GM21367 (cell line): ENCODE measurements at regions not wholly inside any gene's neighbourhood (a gene's known extent, or its start where the extent isn't known, plus 50 kb on each side); places are given as distances from the start of the nearest gene placed in this dataset.

Experiments
- ATAC-seq: cut with Tn5 transposase; IDR thresholded peaks from one replicate; pipeline ENCODE4 v1.9.1; 2021; ENCODE audit not compliant: unreplicated experiment

DNA sequence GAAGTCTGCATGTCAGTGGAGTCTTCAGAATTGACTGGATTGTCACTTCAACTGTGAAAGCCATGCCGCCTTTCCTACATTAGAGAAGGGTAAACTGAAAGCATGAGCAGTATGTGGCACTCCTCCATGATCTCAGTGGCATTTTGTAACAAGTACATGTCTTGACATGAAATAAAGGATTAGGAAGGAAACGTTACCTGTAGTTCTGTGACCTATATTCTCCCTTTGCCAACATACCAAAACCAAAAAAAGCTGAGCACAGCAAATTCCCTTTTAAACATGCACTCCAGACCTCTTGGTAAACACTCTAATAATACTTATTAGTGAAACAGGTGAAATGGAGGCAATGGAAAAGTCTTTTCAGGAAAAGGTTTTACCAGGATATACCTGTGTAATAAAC lies 344.2 kb downstream of the GRIA2 start:
- no peak for ATAC-seq

DNA sequence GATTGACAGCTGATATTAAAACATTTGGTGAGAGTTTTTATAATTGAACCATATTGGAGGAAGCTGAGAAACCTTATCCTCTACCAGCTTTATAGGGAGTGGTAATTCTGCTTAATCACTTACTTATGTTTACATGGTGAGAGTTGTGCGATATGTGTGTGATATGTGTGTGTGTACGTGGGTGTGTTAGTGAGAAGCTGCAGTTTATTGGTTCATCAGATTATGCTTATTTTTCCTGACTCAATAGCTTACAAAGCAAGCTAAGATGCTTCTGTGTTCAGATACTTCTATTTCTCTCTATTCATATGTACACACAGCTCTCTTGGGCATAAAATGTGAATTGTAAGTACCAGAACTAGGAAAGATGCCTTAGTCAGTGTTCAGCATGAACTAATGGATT lies 343.7 kb downstream of the GRIA2 start:
- ATAC-seq, result no peak

GRCh38 chr4:157558016-157558415 lies 337.5 kb downstream of the GRIA2 start:
- no peak for ATAC-seq

DNA sequence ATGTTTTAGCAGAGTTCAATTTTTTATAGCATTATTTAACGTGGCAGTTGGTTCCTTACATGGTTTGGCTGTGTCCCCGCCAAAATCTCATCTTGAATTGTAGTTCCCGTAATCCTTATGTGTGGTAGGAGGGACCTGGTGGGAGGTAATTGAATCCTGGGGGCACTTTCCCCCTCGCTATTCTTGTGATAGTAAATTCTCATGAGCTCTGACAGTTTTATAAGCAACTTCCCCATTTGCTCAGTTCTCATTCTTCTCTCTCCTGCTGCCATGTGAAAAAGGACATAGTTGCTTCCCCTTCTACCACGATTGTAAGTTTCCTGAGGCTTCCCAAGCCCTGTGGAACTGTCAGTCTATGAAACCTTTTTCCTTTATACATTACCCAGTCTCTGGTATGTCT lies 329.5 kb downstream of the GRIA2 start:
- ATAC-seq, result no peak

DNA sequence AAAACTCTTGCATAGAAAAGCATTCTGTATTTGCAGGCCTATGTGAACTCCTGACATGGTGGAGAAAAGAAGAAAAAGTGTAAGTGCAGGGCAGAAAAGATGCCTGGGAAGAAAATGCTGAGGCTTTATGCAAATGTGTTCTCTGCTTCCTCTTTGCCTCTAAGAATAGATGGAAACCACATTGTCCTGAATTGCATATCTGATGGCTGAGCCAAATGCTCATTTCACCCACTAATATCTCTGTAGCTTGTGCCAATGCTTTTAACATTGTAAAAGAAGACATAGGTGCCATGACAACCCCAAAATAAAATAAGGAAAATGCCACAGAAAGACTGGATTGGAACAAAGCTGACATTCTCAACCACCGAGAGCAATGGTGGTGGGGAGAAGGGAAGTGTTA lies 307.4 kb downstream of the GRIA2 start:
- no peak for ATAC-seq

DNA sequence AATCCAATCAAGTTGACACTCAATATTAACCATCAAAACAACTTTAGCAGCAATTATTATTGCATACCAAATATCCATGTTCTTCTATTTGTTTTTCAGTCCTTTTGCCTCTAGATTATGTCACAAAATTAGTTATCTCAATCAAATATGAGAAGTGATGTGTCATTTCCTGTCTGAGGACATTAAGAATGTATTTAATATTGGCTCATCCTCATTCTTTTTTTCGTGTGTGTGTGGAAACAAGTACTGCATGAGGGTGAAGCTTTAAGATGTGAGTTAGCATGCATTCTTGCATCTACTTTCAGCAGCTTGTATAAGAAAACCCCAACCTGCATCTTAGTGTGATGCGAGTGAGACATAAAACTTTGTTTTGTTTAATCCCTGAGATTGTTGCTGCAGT lies 301.4 kb downstream of the GRIA2 start:
- ATAC-seq, result no peak

GRCh38 chr4:157514711-157515110 lies 294.2 kb downstream of the GRIA2 start:
- ATAC-seq, result no peak

DNA sequence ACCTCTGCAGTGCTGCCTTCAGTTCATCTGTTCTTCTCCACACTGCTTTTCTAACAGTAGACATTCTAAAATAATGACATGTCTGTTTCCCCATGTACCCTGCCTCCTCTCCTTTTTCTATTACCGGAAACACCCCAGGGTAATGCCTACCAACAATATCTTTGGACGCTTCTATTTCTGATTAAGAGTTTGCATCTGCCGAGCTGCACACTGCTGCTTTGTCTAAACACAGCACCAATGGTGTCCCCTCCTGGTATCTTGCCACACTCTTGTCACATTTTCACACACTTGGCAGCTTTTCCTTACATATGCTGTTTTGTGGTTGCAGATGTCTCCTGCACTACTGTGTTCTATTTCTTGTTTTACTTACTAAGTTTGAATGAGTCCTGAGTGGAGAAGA lies 288.8 kb downstream of the GRIA2 start:
- ATAC-seq, result no peak

GRCh38 chr4:157502656-157503055 lies 282.1 kb downstream of the GRIA2 start:
- ATAC-seq, result no peak

GRCh38 chr4:157459785-157460184 lies 239.3 kb downstream of the GRIA2 start:
- ATAC-seq, result no peak

- no peak for ATAC-seq
Observed at GRCh38 chr4:157447195-157447594, 226.7 kb downstream of the GRIA2 start.

DNA sequence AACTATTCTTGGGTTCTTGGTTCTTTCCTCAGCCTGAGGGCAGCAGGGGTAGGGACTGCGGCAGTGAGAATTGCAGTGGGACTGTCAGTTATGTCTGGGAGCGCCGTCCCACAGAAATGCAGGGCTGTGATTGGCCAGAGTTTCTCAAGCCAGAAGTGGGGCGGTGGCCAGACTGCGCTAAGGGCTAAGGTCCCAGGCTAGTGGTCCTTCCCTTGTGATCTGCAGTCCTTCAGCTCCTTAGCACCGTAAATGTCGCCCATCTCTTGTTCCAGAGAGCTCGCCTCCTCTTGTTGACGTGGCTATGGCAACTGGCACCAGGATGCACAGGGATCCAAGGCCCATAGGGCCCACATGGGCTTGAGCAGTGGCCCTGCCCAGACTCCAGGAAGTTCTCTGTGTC lies 223.5 kb downstream of the GRIA2 start:
- ATAC-seq, result no peak

DNA sequence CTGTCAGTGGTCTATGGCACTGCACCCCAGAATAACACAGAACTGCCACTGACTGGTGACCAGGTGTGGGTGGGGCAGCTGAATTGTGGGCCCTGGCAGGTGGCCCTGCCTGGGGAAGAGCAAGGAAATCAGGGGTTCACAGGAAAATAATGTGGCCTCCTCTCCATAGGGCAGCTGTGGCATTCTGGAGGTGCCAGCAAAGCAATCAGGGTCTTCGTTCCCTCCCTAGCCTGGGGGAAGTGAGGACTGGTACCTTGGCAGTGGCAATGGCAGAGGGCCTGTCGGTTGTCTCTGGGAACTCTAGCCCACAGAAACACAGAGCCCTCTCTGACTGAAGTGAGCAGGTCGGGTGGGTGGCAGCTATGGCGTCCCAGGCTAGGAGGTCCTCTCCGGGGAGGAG lies 223.0 kb downstream of the GRIA2 start:
- no peak for ATAC-seq

DNA sequence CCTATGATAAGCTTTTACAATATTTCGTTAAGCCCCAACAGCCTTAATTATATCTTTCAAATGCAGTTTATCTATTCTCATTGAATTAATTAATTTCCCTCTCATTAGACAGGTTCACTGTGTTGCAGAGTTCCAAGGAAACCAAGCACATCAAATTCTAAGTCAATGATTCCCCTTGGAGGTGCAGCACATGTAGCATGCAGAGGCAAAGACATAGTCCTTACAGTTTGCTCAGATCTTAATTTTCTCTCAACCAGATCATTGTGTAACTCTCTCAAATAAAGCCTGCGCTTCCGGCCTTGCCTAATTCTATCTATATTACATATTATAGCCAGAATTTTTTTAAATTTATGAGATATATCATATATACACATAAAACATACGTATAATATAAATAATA lies 205.4 kb downstream of the GRIA2 start:
- ATAC-seq, result no peak

DNA sequence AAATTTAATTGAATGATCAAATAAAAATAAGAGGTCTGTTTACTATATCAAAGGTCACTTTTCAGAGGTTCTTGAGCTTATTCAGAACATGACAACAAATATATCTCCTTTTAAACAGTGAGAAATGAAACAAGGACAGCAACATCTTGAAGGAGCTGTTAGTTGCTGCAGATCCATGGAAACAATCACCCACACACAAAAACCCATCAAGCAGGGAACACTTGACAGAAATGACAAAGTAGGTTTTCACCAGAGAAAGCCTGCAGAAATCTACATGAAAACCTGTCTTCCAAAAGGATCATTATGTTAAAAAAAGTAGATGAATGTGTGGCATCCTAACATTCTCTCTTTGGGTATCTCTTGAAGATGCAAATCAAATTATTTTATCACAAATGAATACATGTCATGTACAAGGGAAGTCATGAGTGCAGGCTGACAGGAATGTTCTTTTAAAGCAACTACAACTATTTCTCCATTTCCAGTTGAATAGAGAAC lies 203.0 kb downstream of the GRIA2 start:
- no peak for ATAC-seq

- ATAC-seq, result no peak
Observed at GRCh38 chr4:157421365-157421764, 200.8 kb downstream of the GRIA2 start.
